H1 (cell line): ENCODE measurements at regions not wholly inside any gene's neighbourhood (a gene's known extent, or its start where the extent isn't known, plus 50 kb on each side); places are given as distances from the start of the nearest gene placed in this dataset.

Experiments
- CTCF ChIA-PET: fragments of 300-600 bp; sonication (Branson Sonifier 250); formaldehyde crosslinking; loops from one replicate; lab custom pipeline; 2021; ENCODE audit not compliant: partially characterized antibody; lab: Charles Lee
- POLR2A ChIA-PET: fragments of 300-600 bp; sonication (Branson Sonifier 250); formaldehyde crosslinking; loops from one replicate; lab custom pipeline; 2021; ENCODE audit warnings: inconsistent platforms; ENCODE audit not compliant: partially characterized antibody; lab: Charles Lee
- DNase-seq, 2 experiments: peaks; one replicate each; pipeline versions ENCODE4 v3.0.0 to v3.0.0-alpha.2; 2010 to 2022; ENCODE audit warnings: low spot score in 2 of 2, low read depth in 1 of 2, mixed read lengths in 1 of 2
- FAIRE-seq: peaks from 2 replicates; lab custom pipeline; 2011; peaks lifted over from hg19 to GRCh38; lab: Jason Lieb, UNC
- H2AFZ ChIP-seq: 2 replicates; pipeline ENCODE4 v1.8.1; 2012; ENCODE audit warnings: low read length, inconsistent platforms
- H2AK5ac ChIP-seq: 2 replicates; pipeline ENCODE4 v1.6.1; 2013; ENCODE audit warnings: low read depth, low read length
- H2BK120ac ChIP-seq: replicated peaks from 2 replicates; pipeline ENCODE3; 2013; ENCODE audit warnings: low read depth, low read length, inconsistent platforms
- H2BK12ac ChIP-seq: 2 replicates; pipeline ENCODE4 v1.6.1; 2013; ENCODE audit warnings: low read depth, low read length
- H2BK15ac ChIP-seq: 2 replicates; pipeline ENCODE4 v1.6.1; 2013; ENCODE audit warnings: low read length
- H2BK20ac ChIP-seq: 2 replicates; pipeline ENCODE4 v1.6.1; 2013; ENCODE audit warnings: low read length
- H2BK5ac ChIP-seq: 2 replicates; pipeline ENCODE4 v1.6.1; 2013; ENCODE audit warnings: low read depth, low read length
- H3K14ac ChIP-seq: 2 replicates; pipeline ENCODE4 v1.6.1; 2013; ENCODE audit warnings: inconsistent platforms; ENCODE audit not compliant: insufficient read length
- H3K18ac ChIP-seq: 2 replicates; pipeline ENCODE4 v1.6.1; 2013; ENCODE audit warnings: low read length; ENCODE audit errors: extremely low read depth
- H3K23ac ChIP-seq: 2 replicates; pipeline ENCODE4 v1.6.1; 2013; ENCODE audit warnings: inconsistent platforms; ENCODE audit not compliant: insufficient read length
- H3K23me2 ChIP-seq: 2 replicates; pipeline ENCODE4 v1.6.1; 2013; ENCODE audit warnings: low read depth, low read length
- H3K27ac ChIP-seq: 2 replicates; pipeline ENCODE4 v1.6.1; 2011; ENCODE audit warnings: low read depth, low read length, inconsistent platforms
- H3K27me3 ChIP-seq, 4 experiments: replicated peaks in 1 of 4; 1 replicate in 1 of 4; 2 replicates in 3 of 4; pipeline versions ENCODE4 v1.6.1 to v1.8.1; 2011 to 2013; ENCODE audit warnings: low read length in 3 of 4, mild to moderate bottlenecking in 3 of 4, inconsistent platforms in 2 of 4, mixed read lengths in 2 of 4, moderate library complexity in 1 of 4; ENCODE audit not compliant: control insufficient read depth in 3 of 4, insufficient read depth in 3 of 4; ENCODE audit errors: extremely low read depth in 1 of 4
- H3K36me3 ChIP-seq, 4 experiments: 2 replicates each; pipeline versions ENCODE4 v1.6.1 to v1.8.1; 2011 to 2013; ENCODE audit warnings: mild to moderate bottlenecking in 4 of 4, low read length in 3 of 4, moderate library complexity in 2 of 4, control low read depth in 1 of 4, inconsistent platforms in 1 of 4; ENCODE audit not compliant: insufficient read depth in 4 of 4, control insufficient read depth in 2 of 4
- H3K4ac ChIP-seq: replicated peaks from 2 replicates; pipeline ENCODE3; 2013; ENCODE audit warnings: low read length, low read depth, mixed read lengths, inconsistent platforms; ENCODE audit not compliant: insufficient read length
- H3K4me1 ChIP-seq, 4 experiments: replicated peaks in 1 of 4; 1 replicate in 1 of 4; 2 replicates in 3 of 4; pipeline versions ENCODE4 v1.6.1 to v1.8.1; 2011 to 2013; ENCODE audit warnings: low read length in 3 of 4, inconsistent platforms in 2 of 4, mixed read lengths in 1 of 4; ENCODE audit not compliant: insufficient read depth in 4 of 4, control insufficient read depth in 3 of 4
- H3K4me2 ChIP-seq, 2 experiments: 2 replicates each; pipeline versions ENCODE4 v1.6.1 to v1.8.1; 2011 to 2013; ENCODE audit warnings: low read depth in 2 of 2, low read length in 2 of 2, control low read depth in 1 of 2, inconsistent platforms in 1 of 2, mild to moderate bottlenecking in 1 of 2; ENCODE audit not compliant: insufficient read depth in 1 of 2
- H3K4me3 ChIP-seq, 4 experiments: fragments of 200-600, 300-600 bp in 1 of 4; sonication (generic), shearing (Covaris generic), sonication (Bioruptor Twin) in 1 of 4; 2 replicates each; pipeline versions ENCODE4 v1.5.1 to v1.8.1; 2011 to 2016; ENCODE audit warnings: low read length in 4 of 4, low read depth in 3 of 4, control low read depth in 2 of 4, inconsistent platforms in 2 of 4, mild to moderate bottlenecking in 2 of 4, mixed read lengths in 1 of 4, moderate library complexity in 1 of 4; ENCODE audit not compliant: insufficient read depth in 2 of 4; ENCODE audit errors: extremely low read depth in 1 of 4
- H3K56ac ChIP-seq: replicated peaks from 2 replicates; pipeline ENCODE3; 2013; ENCODE audit warnings: low read depth, mild to moderate bottlenecking, mixed read lengths, low read length, inconsistent platforms; ENCODE audit not compliant: insufficient read length
- H3K79me1 ChIP-seq: 2 replicates; pipeline ENCODE4 v1.6.1; 2013; ENCODE audit warnings: low read depth, low read length, control low read depth
- H3K79me2 ChIP-seq, 2 experiments: 2 replicates each; pipeline versions ENCODE4 v1.6.1 to v1.8.1; 2012 to 2013; ENCODE audit warnings: low read length in 2 of 2, mild to moderate bottlenecking in 2 of 2, inconsistent platforms in 1 of 2; ENCODE audit not compliant: insufficient read depth in 2 of 2, control insufficient read depth in 1 of 2
- H3K9ac ChIP-seq, 4 experiments: replicated peaks in 1 of 4; 1 replicate in 1 of 4; 2 replicates in 3 of 4; pipeline versions ENCODE4 v1.6.1 to v1.8.1; 2011 to 2013; ENCODE audit warnings: low read depth in 3 of 4, low read length in 3 of 4, control low read depth in 2 of 4, mild to moderate bottlenecking in 2 of 4, moderate library complexity in 2 of 4, inconsistent platforms in 1 of 4; ENCODE audit errors: extremely low read depth in 1 of 4
- H3K9me3 ChIP-seq, 2 experiments: 2 replicates each; pipeline versions ENCODE4 v1.6.1 to v1.8.1; 2012 to 2013; ENCODE audit warnings: mild to moderate bottlenecking in 2 of 2, moderate library complexity in 2 of 2, control low read depth in 1 of 2, inconsistent platforms in 1 of 2, low read depth in 1 of 2, low read length in 1 of 2, mixed read lengths in 1 of 2; ENCODE audit not compliant: insufficient read depth in 2 of 2
- H4K20me1 ChIP-seq, 2 experiments: replicated peaks in 1 of 2; 2 replicates each; pipeline versions ENCODE3 to v1.8.1; 2011 to 2013; ENCODE audit warnings: inconsistent platforms in 2 of 2, low read length in 2 of 2, mild to moderate bottlenecking in 1 of 2; ENCODE audit not compliant: insufficient read depth in 2 of 2, control insufficient read depth in 1 of 2
- H4K5ac ChIP-seq: 2 replicates; pipeline ENCODE4 v1.6.1; 2013; ENCODE audit warnings: low read length, low read depth, mixed read lengths, inconsistent platforms; ENCODE audit not compliant: insufficient read length
- H4K8ac ChIP-seq: 2 replicates; pipeline ENCODE4 v1.8.0; 2013; ENCODE audit warnings: mild to moderate bottlenecking, moderate library complexity, low read length, inconsistent platforms; ENCODE audit not compliant: insufficient read depth; ENCODE audit errors: extremely low read depth
- H4K91ac ChIP-seq: replicated peaks from 2 replicates; pipeline ENCODE3; 2013; ENCODE audit warnings: low read length, mixed read lengths, inconsistent platforms; ENCODE audit not compliant: insufficient read length
- ASH2L ChIP-seq: fragments of 200-600, 300-600 bp; sonication (generic); IDR thresholded peaks from one replicate; pipeline ENCODE4 v1.7.1; 2017; ENCODE audit warnings: low read length
- CBX8 ChIP-seq: fragments of 300-800, 300-1000 bp; sonication (generic); IDR thresholded peaks from 2 replicates; pipeline ENCODE4 v1.7.1; 2016; ENCODE audit warnings: low read depth, low read length, borderline replicate concordance
- EZH2 ChIP-seq: fragments of 200-600 bp; sonication (generic); IDR thresholded peaks from 2 replicates; pipeline ENCODE4 v1.7.1; 2012; ENCODE audit warnings: low read depth, mild to moderate bottlenecking, moderate library complexity, low read length, inconsistent platforms; ENCODE audit not compliant: severe bottlenecking
- KDM1A ChIP-seq: fragments of 200-600, 300-600 bp; sonication (generic); IDR thresholded peaks from 2 replicates; pipeline ENCODE4 v1.7.1; 2016; ENCODE audit warnings: mild to moderate bottlenecking, low read length, borderline replicate concordance
- KDM5A ChIP-seq: fragments of 200-600 bp; IDR thresholded peaks from 2 replicates; pipeline ENCODE4 v1.7.1; 2012; ENCODE audit warnings: mild to moderate bottlenecking, low read length, inconsistent platforms, mixed read lengths
- NANOG ChIP-seq: IDR thresholded peaks from 2 replicates; pipeline ENCODE4 v1.6.1; 2011; ENCODE audit warnings: low read length, low read depth, mild to moderate bottlenecking, inconsistent platforms; ENCODE audit not compliant: insufficient read depth, poor library complexity, severe bottlenecking
- NRF1 ChIP-seq: IDR thresholded peaks from 2 replicates; pipeline ENCODE4 v1.6.1; 2011; ENCODE audit warnings: mild to moderate bottlenecking, low read depth, low read length, improper control_type of control experiment
- POLR2AphosphoS5 ChIP-seq: IDR thresholded peaks from 2 replicates; pipeline ENCODE4 v1.6.1; 2011; ENCODE audit warnings: low read depth, low read length
- RNF2 ChIP-seq: fragments of 200-900, 300-1000 bp; sonication (generic); IDR thresholded peaks from 2 replicates; pipeline ENCODE4 v1.7.1; 2016; ENCODE audit warnings: borderline replicate concordance, low read depth, mild to moderate bottlenecking, antibody characterized with exemption, low read length; ENCODE audit not compliant: poor library complexity, severe bottlenecking; ENCODE audit errors: missing control alignments
- SIRT6 ChIP-seq: IDR thresholded peaks from one replicate; pipeline ENCODE4 v1.7.1; 2012; ENCODE audit warnings: low read length, inconsistent platforms
- SIX5 ChIP-seq: IDR thresholded peaks from 2 replicates; pipeline ENCODE4 v1.6.1; 2011; ENCODE audit warnings: mild to moderate bottlenecking, low read depth, low read length
- TAF7 ChIP-seq: optimal IDR thresholded peaks from 2 replicates; pipeline ENCODE3; 2011; ENCODE audit warnings: low read depth, mild to moderate bottlenecking, inconsistent platforms, low read length, moderate library complexity, borderline replicate concordance
- TCF12 ChIP-seq: IDR thresholded peaks from 2 replicates; pipeline ENCODE4 v1.6.1; 2011; ENCODE audit warnings: low read depth, mild to moderate bottlenecking, low read length
- WGBS, 2 experiments: shearing (Covaris generic) in 1 of 2; methylation state at CpG; one replicate each; pipeline versions ENCODE4 v1.1.6 to v1.1.7; 2013 to 2015; ENCODE audit warnings: low lambda C conversion rate in 2 of 2, mixed read lengths in 2 of 2, inconsistent platforms in 1 of 2, low coverage in 1 of 2, missing lambda C conversion rate in 1 of 2; ENCODE audit not compliant: insufficient replicate concordance in 2 of 2, insufficient coverage in 1 of 2, insufficient read length in 1 of 2; ENCODE audit errors: extremely low coverage in 1 of 2, missing lambda C conversion rate in 1 of 2; 5-methylcytosine and 5-hydroxymethylcytosine counted together

DNA sequence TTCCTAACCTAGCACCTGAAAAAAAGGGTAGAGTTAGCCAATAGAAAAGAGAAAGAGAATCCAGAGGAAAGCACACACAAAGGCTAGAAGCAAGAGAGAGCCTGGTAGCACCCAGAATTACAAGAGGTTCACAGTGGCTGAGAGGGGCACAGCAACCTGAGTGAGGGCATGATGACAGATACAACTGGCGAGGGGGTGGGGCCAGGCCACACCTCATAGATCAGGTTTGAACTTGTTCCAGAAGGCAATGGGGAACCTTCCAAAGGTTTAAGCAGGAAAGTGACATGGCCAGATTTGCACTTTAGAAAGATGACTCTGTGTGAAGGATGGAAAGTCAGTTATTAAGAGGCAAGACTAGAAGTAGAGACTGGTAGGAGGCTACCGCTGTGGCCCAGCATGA, 148.0 kb downstream of the TTC32 start:
- 82% methylated on average over 2 of the region's 2 CpGs; no CpG with 5 or more reads in 1 of the 2 experiments for WGBS, 2 experiments
- Histone ChIP-seq H3K79me2 (no peaks in the 10 kb centered on the region), H3K79me1 (no peaks in the 10 kb centered on the region), H3K18ac (no peak overlapping the region), H4K20me1 (no peaks in the 10 kb centered on the region), H2BK12ac (no peak overlapping the region), H3K27ac (no peak overlapping the region), H2BK5ac (no peak overlapping the region), H3K36me3 (no peaks in the 10 kb centered on the region), H3K23me2 (no peaks in the 10 kb centered on the region), H3K4me1 (no peaks in the 10 kb centered on the region), H4K5ac (no peak overlapping the region), H3K23ac (no peak overlapping the region), H3K56ac (no peak overlapping the region), H3K14ac (no peak overlapping the region), H3K9me3 (no peaks in the 10 kb centered on the region), H3K9ac (no peak overlapping the region), H4K8ac (no peak overlapping the region), H2BK15ac (no peak overlapping the region), H2BK20ac (no peak overlapping the region), H2AFZ (no peak overlapping the region), H2BK120ac (no peak overlapping the region), H3K27me3 (no peaks in the 10 kb centered on the region), H3K4me2 (no peak overlapping the region), H3K4ac (no peak overlapping the region), H2AK5ac (no peak overlapping the region), H3K4me3 (no peak overlapping the region), H4K91ac (no peak overlapping the region)
- FAIRE-seq (no peak), DNase-seq (no peak)
- no peak for TF ChIP-seq KDM5A
- TF ChIP-seq RNF2 = no peak
- TF ChIP-seq SIRT6 = no peak
- no peak for TF ChIP-seq CBX8
- TF ChIP-seq NRF1 = no peak
- TF ChIP-seq ASH2L = no peak
- TF ChIP-seq KDM1A = no peak
- TF ChIP-seq TAF7 = no peak
- TF ChIP-seq SIX5 = no peak
- no peak for TF ChIP-seq NANOG
- TF ChIP-seq EZH2 = no peak
- TF ChIP-seq TCF12 = no peak
- no peak for TF ChIP-seq POLR2AphosphoS5
- ChIA-PET POLR2A (no interaction called here), CTCF (interaction anchor here (1.3 to 1.5 kb wide), 3 partner anchors 23 to 97 kb away, joined by 3 to 4 read pairs (median 4); no protein-coding TSS in a partner anchor)
